ENCODE measurements at regions not wholly inside any gene's neighbourhood (a gene's known extent, or its start where the extent isn't known, plus 50 kb on each side); places are given as distances from the start of the nearest gene placed in this dataset.

GRCh38 chr12:84791444-84791843 is 121.2 kb downstream of the SLC6A15 start:
- TF ChIP-seq CTCF (IDR thresholded peaks at IDR 0.05): no peak
- no peak for TF ChIP-seq POLR2A (IDR thresholded peaks at IDR 0.05)

Data from right lobe of liver (tissue), 4 donors.